Lower lobe of right lung (tissue), 2 donors: ENCODE measurements at regions not wholly inside any gene's neighbourhood (a gene's known extent, or its start where the extent isn't known, plus 50 kb on each side); places are given as distances from the start of the nearest gene placed in this dataset.
"Not testable (repeated sequence)": the region's sequence is repeated elsewhere in the genome, so short reads cannot be mapped to it uniquely, and the experiment has no call there.

Experiments
- ATAC-seq, 2 donors: fragments of 200-7000 bp; cut with Tn5 transposase; one replicate each; pipeline ENCODE4 v1.9.1; 2020 to 2022; ENCODE audit warnings: mild to moderate bottlenecking in 2 of 2, moderate library complexity in 2 of 2
- DNase-seq: peaks from one replicate; pipeline ENCODE4 v3.0.0-alpha.2; 2020
- H3K27ac ChIP-seq: fragments of 200-600 bp; one replicate; pipeline ENCODE4 v1.8.0; 2022
- H3K27me3 ChIP-seq: fragments of 200-600 bp; one replicate; pipeline ENCODE4 v1.8.0; 2022; ENCODE audit warnings: low read depth
- H3K36me3 ChIP-seq: fragments of 200-600 bp; one replicate; pipeline ENCODE4 v1.8.0; 2022; ENCODE audit warnings: mild to moderate bottlenecking
- H3K4me1 ChIP-seq: fragments of 200-600 bp; one replicate; pipeline ENCODE4 v1.8.0; 2022
- H3K4me3 ChIP-seq: fragments of 200-600 bp; one replicate; pipeline ENCODE4 v1.8.0; 2022; ENCODE audit warnings: mild to moderate bottlenecking
- H3K9me3 ChIP-seq: fragments of 200-600 bp; one replicate; pipeline ENCODE4 v1.8.0; 2022
- intact Hi-C: fragments of 100-400 bp; cut with DNase I; formaldehyde crosslinking; loops from one replicate; pipeline ENCODE4 v1.11.0; 2022
- TF ChIP-seq, protein P1 (sequence below): fragments of 200-600 bp; IDR thresholded peaks from one replicate; pipeline ENCODE4 v1.8.0; 2022; ENCODE audit warnings: antibody characterized with exemption, mild to moderate bottlenecking
- donor health status: DM: no; HTN: yes; CAD: no; lungs with severe emphysema.

DNA sequence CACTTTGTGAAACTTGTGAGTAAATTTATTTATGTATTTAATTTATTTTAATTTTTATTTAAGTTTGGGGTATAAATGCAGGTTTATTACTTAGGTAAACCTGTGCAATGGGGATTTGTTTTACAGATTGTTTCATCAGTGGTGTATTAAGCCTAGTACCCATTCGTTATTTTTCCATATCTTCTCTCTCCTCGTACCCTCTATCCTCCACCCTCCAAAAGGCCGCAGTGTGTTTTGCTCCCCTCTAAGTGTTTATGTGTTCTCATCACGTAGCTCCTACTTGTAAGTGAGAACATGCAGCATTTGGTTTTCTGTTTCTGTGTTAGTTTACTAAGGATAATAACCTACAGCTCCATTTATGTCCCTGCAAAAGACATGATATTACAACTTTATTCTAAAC, 145.4 kb upstream of the SMIM30 start:
- ATAC-seq (no peak), DNase-seq (no peak)
- Histone ChIP-seq H3K4me1 (no peaks in the 10 kb centered on the region), H3K9me3 (peaks cover 6% of the 10 kb centered on the region), H3K4me3 (no peak overlapping the region), H3K36me3 (no peaks in the 10 kb centered on the region), H3K27me3 (no peaks in the 10 kb centered on the region), H3K27ac (no peak overlapping the region)
- intact Hi-C loops = no loop called here
- TF ChIP-seq, protein P1, sequence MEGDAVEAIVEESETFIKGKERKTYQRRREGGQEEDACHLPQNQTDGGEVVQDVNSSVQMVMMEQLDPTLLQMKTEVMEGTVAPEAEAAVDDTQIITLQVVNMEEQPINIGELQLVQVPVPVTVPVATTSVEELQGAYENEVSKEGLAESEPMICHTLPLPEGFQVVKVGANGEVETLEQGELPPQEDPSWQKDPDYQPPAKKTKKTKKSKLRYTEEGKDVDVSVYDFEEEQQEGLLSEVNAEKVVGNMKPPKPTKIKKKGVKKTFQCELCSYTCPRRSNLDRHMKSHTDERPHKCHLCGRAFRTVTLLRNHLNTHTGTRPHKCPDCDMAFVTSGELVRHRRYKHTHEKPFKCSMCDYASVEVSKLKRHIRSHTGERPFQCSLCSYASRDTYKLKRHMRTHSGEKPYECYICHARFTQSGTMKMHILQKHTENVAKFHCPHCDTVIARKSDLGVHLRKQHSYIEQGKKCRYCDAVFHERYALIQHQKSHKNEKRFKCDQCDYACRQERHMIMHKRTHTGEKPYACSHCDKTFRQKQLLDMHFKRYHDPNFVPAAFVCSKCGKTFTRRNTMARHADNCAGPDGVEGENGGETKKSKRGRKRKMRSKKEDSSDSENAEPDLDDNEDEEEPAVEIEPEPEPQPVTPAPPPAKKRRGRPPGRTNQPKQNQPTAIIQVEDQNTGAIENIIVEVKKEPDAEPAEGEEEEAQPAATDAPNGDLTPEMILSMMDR = no peak

- DNase-seq, H3K27ac ChIP-seq, H3K27me3 ChIP-seq, H3K36me3 ChIP-seq, ATAC-seq, H3K4me3 ChIP-seq, H3K9me3 ChIP-seq, H3K4me1 ChIP-seq, intact Hi-C loops: not testable (repeated sequence)
Measured at GRCh38 chr7:113263215-113263742, 144.9 kb upstream of the SMIM30 start.

- intact Hi-C loops = no loop called here
- no peaks in the 10 kb centered on the region for H3K36me3 ChIP-seq
Measured at GRCh38 chr7:113256883-113257531, 138.7 kb upstream of the SMIM30 start.

DNA sequence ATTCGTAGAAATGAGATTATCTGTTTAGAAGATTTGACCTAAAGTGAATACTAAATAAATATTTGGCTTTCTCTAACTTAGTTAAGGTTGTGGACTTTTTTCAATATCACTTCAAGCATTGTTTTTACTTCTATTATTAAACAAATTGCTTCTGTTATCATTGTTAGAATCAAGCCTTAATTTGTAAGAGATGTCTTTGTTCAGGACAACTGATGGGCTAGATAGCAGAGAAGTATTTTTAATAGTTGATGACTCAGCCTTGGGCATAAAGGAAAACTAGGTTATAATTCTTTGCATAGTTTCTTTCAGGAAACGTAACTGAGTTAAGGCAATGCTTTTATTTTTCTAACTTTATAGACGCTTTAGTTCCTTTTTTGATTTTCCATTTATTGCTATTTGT, 128.8 kb upstream of the SMIM30 start:
- H3K36me3 ChIP-seq = no peaks in the 10 kb centered on the region
- H3K27ac ChIP-seq = no peak overlapping the region
- TF ChIP-seq, protein P1 = no peak
- H3K4me1 ChIP-seq = no peaks in the 10 kb centered on the region
- no peaks in the 10 kb centered on the region for H3K9me3 ChIP-seq
- DNase-seq = no peak
- no peaks in the 10 kb centered on the region for H3K27me3 ChIP-seq
- no peak for ATAC-seq
- intact Hi-C loops = no loop called here
- H3K4me3 ChIP-seq = no peak overlapping the region

More at GRCh38 chr7:113256883-113257531, 138.7 kb upstream of the SMIM30 start:
- Histone ChIP-seq H3K27ac (no peak overlapping the region), H3K4me1 (no peaks in the 10 kb centered on the region), H3K9me3 (no peaks in the 10 kb centered on the region), H3K4me3 (no peak overlapping the region), H3K27me3 (no peaks in the 10 kb centered on the region)
- DNase-seq (no peak), ATAC-seq (no peak)
- TF ChIP-seq, protein P1 = no peak

DNA sequence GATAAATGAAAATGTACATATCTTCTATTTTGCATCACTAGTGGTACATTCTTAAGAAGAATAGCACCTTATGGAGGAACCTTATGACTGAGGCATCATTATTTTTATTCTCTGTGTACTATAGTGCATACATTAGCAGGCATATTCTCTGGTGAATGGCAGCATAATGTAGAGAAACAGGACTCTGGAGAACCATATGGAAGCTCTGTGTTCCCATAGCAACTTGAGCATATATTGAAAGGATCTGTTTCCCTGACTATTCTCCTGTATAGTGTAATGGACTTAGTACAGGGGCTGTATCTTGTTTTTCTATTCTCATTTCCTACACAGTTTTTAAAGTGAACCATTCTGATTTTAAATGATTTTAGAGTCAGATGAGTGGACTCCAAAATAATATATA, 128.4 kb upstream of the SMIM30 start:
- H3K4me3 ChIP-seq = no peak overlapping the region
- intact Hi-C loops = no loop called here
- H3K4me1 ChIP-seq = no peaks in the 10 kb centered on the region
- ATAC-seq (no peak), DNase-seq (no peak)
- TF ChIP-seq, protein P1 = no peak
- no peaks in the 10 kb centered on the region for H3K27me3 ChIP-seq
- H3K36me3 ChIP-seq = no peaks in the 10 kb centered on the region
- no peaks in the 10 kb centered on the region for H3K9me3 ChIP-seq
- no peak overlapping the region for H3K27ac ChIP-seq

GRCh38 chr7:113232885-113233284, 114.5 kb upstream of the SMIM30 start:
- intact Hi-C loops = no loop called here
- H3K36me3 ChIP-seq = no peaks in the 10 kb centered on the region

More at GRCh38 chr7:113232885-113233284, 114.5 kb upstream of the SMIM30 start:
- Histone ChIP-seq H3K9me3 (no peaks in the 10 kb centered on the region), H3K4me3 (no peak overlapping the region), H3K27me3 (no peaks in the 10 kb centered on the region), H3K27ac (no peak overlapping the region), H3K4me1 (no peaks in the 10 kb centered on the region)
- TF ChIP-seq, protein P1 = no peak
- DNase-seq (no peak), ATAC-seq (no peak)
